HG03558 (cell line): ENCODE measurements at regions not wholly inside any gene's neighbourhood (a gene's known extent, or its start where the extent isn't known, plus 50 kb on each side); places are given as distances from the start of the nearest gene placed in this dataset.
A peak's percentile ranks its signal among the peaks of the same experiment; 100 is the strongest.

Experiments
- ATAC-seq: cut with Tn5 transposase; IDR thresholded peaks from one replicate; pipeline ENCODE4 v1.9.1; 2021; ENCODE audit warnings: moderate number of reproducible peaks; ENCODE audit not compliant: unreplicated experiment; ENCODE audit errors: extremely low read depth

- no peak for ATAC-seq
Observed at GRCh38 chr6:105824732-105825131, 261.4 kb upstream of the PRDM1 start.

- ATAC-seq, result no peak
Observed at GRCh38 chr6:105821777-105822176, 264.4 kb upstream of the PRDM1 start.

- ATAC-seq, result no peak
Observed at GRCh38 chr6:105821027-105821426, 265.1 kb upstream of the PRDM1 start.

DNA sequence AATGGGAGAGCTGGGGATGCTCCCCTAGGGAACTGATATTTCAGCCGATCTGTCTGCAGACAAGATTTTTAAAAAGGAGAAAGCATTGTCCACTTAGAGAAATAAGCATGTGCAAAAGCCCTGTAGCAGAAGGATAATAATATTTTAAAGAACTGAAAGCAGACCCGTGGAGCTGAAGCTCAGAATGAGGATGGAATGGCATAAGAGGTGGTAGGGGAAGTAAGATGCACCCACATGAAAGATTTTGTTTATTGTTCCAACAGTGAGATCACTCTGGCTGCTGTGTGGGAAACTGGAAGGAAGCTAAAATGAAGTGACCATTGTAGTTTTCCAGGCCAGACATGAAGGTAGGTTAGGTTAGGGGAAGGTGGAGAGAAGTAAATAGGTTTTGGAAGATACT, 266.4 kb upstream of the PRDM1 start:
- ATAC-seq, result no peak

DNA sequence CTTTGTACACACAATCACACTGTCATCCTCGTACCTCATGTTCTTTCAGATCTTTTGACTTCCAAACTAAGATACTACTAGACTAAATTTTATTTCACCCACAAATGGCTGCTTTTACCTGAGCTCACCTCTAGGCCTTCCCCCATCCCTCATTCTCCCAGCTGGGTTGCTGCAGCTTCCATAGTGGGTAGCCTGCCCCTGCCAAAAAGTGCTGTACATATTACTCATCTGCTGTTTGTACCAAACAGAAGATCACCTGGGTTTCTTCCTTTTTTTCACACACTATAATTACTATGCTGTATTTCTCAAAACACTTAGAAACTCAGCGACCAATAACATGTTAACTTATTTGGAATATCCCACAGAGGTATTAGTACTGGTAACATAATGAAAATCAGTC, 267.6 kb upstream of the PRDM1 start:
- ATAC-seq, result no peak

DNA sequence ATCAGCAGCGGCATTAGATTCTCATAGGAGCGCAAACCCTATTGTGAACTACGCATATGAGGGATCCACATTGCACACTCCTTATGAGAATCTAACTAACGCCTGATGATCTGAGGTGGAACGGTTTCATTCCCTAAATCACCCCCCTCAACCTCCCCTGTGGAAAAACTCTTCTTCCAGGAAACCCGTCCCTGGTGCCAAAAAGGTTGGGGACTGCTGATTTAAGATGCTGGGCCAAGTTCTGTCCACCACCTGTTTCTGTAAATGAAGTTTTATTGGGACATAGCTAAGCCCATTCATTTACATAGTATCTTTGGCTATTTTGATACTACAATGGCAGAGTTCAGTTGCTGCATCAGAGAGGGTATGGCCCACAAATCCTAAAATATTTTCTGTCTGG, 268.2 kb upstream of the PRDM1 start:
- no peak for ATAC-seq

DNA sequence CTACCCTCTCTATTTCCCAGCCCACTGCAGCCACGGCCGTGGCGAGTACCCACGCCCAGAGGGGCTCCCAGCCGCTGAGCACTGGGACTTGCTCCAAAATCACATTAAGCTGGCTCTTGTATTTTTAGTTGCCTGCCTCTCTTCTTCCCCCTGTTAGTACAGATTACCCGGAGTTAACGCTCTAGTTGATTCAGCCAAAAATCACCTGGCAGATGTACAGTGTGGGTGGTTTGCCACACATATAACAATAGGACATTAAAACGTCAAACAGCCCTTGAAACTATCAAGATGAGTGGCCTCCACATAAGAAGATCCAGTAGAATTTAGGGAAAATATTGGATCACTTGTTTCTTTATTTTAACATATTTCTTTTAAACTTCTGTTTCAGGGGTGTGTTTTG, 268.8 kb upstream of the PRDM1 start:
- ATAC-seq, result no peak

DNA sequence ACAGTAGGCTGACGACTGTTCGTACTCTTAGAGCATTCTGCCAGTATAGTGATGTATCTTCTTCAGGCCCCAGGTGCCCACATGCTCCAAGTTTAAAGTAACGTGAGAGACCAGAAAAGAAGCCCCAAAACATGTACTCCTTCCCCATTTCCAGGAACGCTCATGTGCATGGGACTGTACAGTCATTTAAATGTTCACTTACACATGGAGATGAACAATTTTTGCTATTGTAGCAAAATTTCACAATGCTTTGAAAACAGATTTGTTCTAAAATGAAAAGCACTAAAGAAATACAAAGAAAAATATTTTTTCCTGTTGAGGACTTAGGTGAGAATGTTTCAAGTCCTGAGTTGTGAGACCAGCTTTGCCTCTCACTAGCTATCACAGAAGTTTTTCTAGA, 269.3 kb upstream of the PRDM1 start:
- ATAC-seq, result no peak

- no peak for ATAC-seq
Observed at GRCh38 chr6:105815661-105816555, 270.2 kb upstream of the PRDM1 start.

DNA sequence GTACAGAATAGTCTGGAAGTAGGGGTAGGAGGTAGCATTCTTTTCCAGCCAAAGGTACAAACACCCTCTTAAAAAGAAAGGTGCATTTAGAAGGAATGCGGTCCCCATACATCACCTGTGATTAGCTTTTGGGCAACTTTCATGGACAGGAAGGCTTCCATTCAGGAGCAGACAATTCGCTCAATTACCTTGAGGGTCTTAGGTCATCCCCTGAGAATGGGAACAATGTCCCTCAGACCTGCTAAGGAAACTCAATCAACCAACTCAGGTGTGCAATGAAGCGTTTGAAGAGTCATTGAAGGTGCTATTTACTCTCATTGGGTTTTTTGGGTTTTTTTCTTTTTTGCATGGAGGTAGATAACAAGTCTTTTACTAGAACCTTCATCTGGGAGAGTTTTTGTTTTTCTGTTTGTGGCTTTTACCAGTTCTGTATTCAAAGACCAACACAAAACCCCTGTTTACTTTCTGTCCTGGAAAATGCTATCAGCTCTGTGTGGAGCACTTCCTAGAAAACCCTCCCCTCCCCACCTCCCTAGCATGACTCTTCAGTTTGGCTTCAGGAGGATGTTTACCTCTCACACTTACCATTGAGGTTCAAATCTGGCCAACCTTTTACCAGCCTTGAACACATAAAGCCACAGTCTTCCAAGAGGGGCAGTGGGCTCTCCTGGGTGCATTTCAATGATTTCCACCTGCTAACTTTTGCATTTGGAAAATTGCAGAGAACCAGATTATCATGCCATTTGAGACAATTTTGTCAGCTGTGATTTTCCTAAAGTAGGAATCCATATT, 271.2 kb upstream of the PRDM1 start:
- ATAC-seq, result no peak

DNA sequence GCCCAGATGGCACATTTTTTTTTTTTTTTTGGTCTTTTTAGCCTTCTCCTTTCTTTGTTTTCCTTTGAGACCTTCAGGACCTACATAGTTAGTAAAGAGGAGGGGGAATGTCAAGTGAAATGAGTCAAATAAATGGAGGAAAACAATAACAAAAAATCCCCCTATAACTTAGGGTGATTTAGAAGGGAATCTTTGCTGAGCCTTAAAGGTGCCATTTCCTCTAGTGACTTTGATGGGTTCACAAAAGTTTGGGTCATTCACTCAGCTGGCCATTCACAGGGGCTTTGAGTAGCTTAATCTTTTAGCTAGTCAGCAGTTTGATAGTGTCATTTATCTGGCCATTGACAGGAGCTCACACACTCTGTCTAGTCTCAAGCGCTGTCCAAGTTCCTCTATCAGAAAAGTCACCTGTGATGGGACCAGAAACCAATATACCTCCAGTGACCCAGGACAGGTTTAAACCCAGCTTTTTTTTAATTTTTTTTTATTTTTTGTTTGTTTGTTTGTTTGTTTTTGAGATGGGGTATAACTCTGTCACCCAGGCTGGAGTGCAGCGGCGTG, 275.1 kb upstream of the PRDM1 start:
- no peak for ATAC-seq

GRCh38 chr6:105810105-105810921, 275.8 kb upstream of the PRDM1 start:
- ATAC-seq, result peak; percentile 71

GRCh38 chr6:105808571-105808970, 277.6 kb upstream of the PRDM1 start:
- ATAC-seq, result no peak

DNA sequence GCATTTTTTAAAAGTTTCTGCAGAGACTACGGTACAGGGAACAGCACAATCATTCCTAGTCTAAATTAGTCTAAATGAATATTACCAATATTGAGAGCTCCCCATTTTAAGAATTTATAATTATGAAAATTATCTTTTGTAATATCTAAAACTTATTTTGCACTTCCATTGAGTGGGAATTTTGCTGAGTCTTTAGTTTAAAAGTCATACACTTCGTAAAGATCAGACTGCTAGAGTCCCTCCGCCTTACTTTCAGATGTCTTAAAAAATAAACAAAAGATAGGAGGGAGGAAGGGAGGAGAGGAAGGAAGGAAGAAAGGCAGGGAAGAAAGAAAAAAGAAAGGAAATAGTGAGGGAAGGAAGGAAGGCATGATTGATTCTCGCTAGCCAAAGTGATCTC, 278.2 kb upstream of the PRDM1 start:
- ATAC-seq, result no peak

DNA sequence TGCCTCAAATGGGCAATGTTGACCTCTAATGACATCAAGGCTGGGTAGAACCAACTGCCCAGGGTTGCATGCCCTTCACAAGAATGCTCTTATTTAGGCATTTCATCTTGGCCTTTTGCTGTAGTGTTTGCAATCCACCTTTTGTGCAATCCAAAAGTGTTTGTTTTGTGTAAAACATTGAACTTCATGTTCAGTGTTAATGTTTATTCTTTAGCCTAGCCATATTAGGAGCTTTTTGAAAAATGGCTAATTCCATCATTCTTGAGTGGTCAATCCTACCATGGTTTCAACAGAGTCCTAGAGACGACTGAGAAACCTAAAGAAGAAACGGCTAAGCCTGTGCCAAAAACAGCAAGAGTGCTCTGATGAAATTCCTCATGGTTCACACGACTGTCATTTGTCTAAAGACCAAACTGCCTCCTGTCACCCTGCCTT, 279.6 kb upstream of the PRDM1 start:
- no peak for ATAC-seq

GRCh38 chr6:105805501-105806023, 280.6 kb upstream of the PRDM1 start:
- no peak for ATAC-seq

DNA sequence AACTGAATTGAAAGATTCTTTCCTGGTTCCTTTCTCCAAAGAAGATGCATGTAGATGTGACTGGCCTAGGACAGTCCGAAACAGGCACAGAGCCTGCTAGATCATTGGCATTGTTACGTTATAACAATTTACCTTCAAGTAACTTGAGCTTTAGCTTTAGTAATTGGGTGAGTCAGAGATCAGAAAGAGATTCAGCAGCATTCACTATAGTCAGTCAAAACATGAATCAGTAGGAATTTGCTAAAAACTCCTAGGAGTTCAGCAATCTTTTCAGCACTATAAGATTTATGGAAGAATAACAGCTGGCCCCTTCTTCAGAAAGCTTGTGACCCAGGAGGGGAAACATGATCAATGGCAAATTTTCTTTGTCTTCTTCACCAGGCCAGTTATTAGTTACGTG, 281.7 kb upstream of the PRDM1 start:
- ATAC-seq, result no peak

GRCh38 chr6:105804000-105804399, 282.1 kb upstream of the PRDM1 start:
- ATAC-seq, result no peak

GRCh38 chr6:105803442-105803841, 282.7 kb upstream of the PRDM1 start:
- ATAC-seq, result no peak

- ATAC-seq, result no peak
Observed at GRCh38 chr6:105802703-105803102, 283.4 kb upstream of the PRDM1 start.
